H1 (cell line): ENCODE measurements at regions not wholly inside any gene's neighbourhood (a gene's known extent, or its start where the extent isn't known, plus 50 kb on each side); places are given as distances from the start of the nearest gene placed in this dataset.

Experiments
- CTCF ChIA-PET: fragments of 300-600 bp; sonication (Branson Sonifier 250); formaldehyde crosslinking; loops from one replicate; lab custom pipeline; 2021; ENCODE audit not compliant: partially characterized antibody; lab: Charles Lee
- POLR2A ChIA-PET: fragments of 300-600 bp; sonication (Branson Sonifier 250); formaldehyde crosslinking; loops from one replicate; lab custom pipeline; 2021; ENCODE audit warnings: inconsistent platforms; ENCODE audit not compliant: partially characterized antibody; lab: Charles Lee
- DNase-seq, 2 experiments: peaks; one replicate each; pipeline versions ENCODE4 v3.0.0 to v3.0.0-alpha.2; 2010 to 2022; ENCODE audit warnings: low spot score in 2 of 2, low read depth in 1 of 2, mixed read lengths in 1 of 2
- FAIRE-seq: peaks from 2 replicates; lab custom pipeline; 2011; peaks lifted over from hg19 to GRCh38; lab: Jason Lieb, UNC
- H2AFZ ChIP-seq: 2 replicates; pipeline ENCODE4 v1.8.1; 2012; ENCODE audit warnings: low read length, inconsistent platforms
- H2AK5ac ChIP-seq: 2 replicates; pipeline ENCODE4 v1.6.1; 2013; ENCODE audit warnings: low read depth, low read length
- H2BK120ac ChIP-seq: replicated peaks from 2 replicates; pipeline ENCODE3; 2013; ENCODE audit warnings: low read depth, low read length, inconsistent platforms
- H2BK12ac ChIP-seq: 2 replicates; pipeline ENCODE4 v1.6.1; 2013; ENCODE audit warnings: low read depth, low read length
- H2BK15ac ChIP-seq: 2 replicates; pipeline ENCODE4 v1.6.1; 2013; ENCODE audit warnings: low read length
- H2BK20ac ChIP-seq: 2 replicates; pipeline ENCODE4 v1.6.1; 2013; ENCODE audit warnings: low read length
- H2BK5ac ChIP-seq: 2 replicates; pipeline ENCODE4 v1.6.1; 2013; ENCODE audit warnings: low read depth, low read length
- H3K14ac ChIP-seq: 2 replicates; pipeline ENCODE4 v1.6.1; 2013; ENCODE audit warnings: inconsistent platforms; ENCODE audit not compliant: insufficient read length
- H3K18ac ChIP-seq: 2 replicates; pipeline ENCODE4 v1.6.1; 2013; ENCODE audit warnings: low read length; ENCODE audit errors: extremely low read depth
- H3K23ac ChIP-seq: 2 replicates; pipeline ENCODE4 v1.6.1; 2013; ENCODE audit warnings: inconsistent platforms; ENCODE audit not compliant: insufficient read length
- H3K23me2 ChIP-seq: 2 replicates; pipeline ENCODE4 v1.6.1; 2013; ENCODE audit warnings: low read depth, low read length
- H3K27ac ChIP-seq: 2 replicates; pipeline ENCODE4 v1.6.1; 2011; ENCODE audit warnings: low read depth, low read length, inconsistent platforms
- H3K27me3 ChIP-seq, 4 experiments: replicated peaks in 1 of 4; 1 replicate in 1 of 4; 2 replicates in 3 of 4; pipeline versions ENCODE4 v1.6.1 to v1.8.1; 2011 to 2013; ENCODE audit warnings: low read length in 3 of 4, mild to moderate bottlenecking in 3 of 4, inconsistent platforms in 2 of 4, mixed read lengths in 2 of 4, moderate library complexity in 1 of 4; ENCODE audit not compliant: control insufficient read depth in 3 of 4, insufficient read depth in 3 of 4; ENCODE audit errors: extremely low read depth in 1 of 4
- H3K36me3 ChIP-seq, 4 experiments: 2 replicates each; pipeline versions ENCODE4 v1.6.1 to v1.8.1; 2011 to 2013; ENCODE audit warnings: mild to moderate bottlenecking in 4 of 4, low read length in 3 of 4, moderate library complexity in 2 of 4, control low read depth in 1 of 4, inconsistent platforms in 1 of 4; ENCODE audit not compliant: insufficient read depth in 4 of 4, control insufficient read depth in 2 of 4
- H3K4ac ChIP-seq: replicated peaks from 2 replicates; pipeline ENCODE3; 2013; ENCODE audit warnings: low read length, low read depth, mixed read lengths, inconsistent platforms; ENCODE audit not compliant: insufficient read length
- H3K4me1 ChIP-seq, 4 experiments: replicated peaks in 1 of 4; 1 replicate in 1 of 4; 2 replicates in 3 of 4; pipeline versions ENCODE4 v1.6.1 to v1.8.1; 2011 to 2013; ENCODE audit warnings: low read length in 3 of 4, inconsistent platforms in 2 of 4, mixed read lengths in 1 of 4; ENCODE audit not compliant: insufficient read depth in 4 of 4, control insufficient read depth in 3 of 4
- H3K4me2 ChIP-seq, 2 experiments: 2 replicates each; pipeline versions ENCODE4 v1.6.1 to v1.8.1; 2011 to 2013; ENCODE audit warnings: low read depth in 2 of 2, low read length in 2 of 2, control low read depth in 1 of 2, inconsistent platforms in 1 of 2, mild to moderate bottlenecking in 1 of 2; ENCODE audit not compliant: insufficient read depth in 1 of 2
- H3K4me3 ChIP-seq, 4 experiments: fragments of 200-600, 300-600 bp in 1 of 4; sonication (generic), shearing (Covaris generic), sonication (Bioruptor Twin) in 1 of 4; 2 replicates each; pipeline versions ENCODE4 v1.5.1 to v1.8.1; 2011 to 2016; ENCODE audit warnings: low read length in 4 of 4, low read depth in 3 of 4, control low read depth in 2 of 4, inconsistent platforms in 2 of 4, mild to moderate bottlenecking in 2 of 4, mixed read lengths in 1 of 4, moderate library complexity in 1 of 4; ENCODE audit not compliant: insufficient read depth in 2 of 4; ENCODE audit errors: extremely low read depth in 1 of 4
- H3K56ac ChIP-seq: replicated peaks from 2 replicates; pipeline ENCODE3; 2013; ENCODE audit warnings: low read depth, mild to moderate bottlenecking, mixed read lengths, low read length, inconsistent platforms; ENCODE audit not compliant: insufficient read length
- H3K79me1 ChIP-seq: 2 replicates; pipeline ENCODE4 v1.6.1; 2013; ENCODE audit warnings: low read depth, low read length, control low read depth
- H3K79me2 ChIP-seq, 2 experiments: 2 replicates each; pipeline versions ENCODE4 v1.6.1 to v1.8.1; 2012 to 2013; ENCODE audit warnings: low read length in 2 of 2, mild to moderate bottlenecking in 2 of 2, inconsistent platforms in 1 of 2; ENCODE audit not compliant: insufficient read depth in 2 of 2, control insufficient read depth in 1 of 2
- H3K9ac ChIP-seq, 4 experiments: replicated peaks in 1 of 4; 1 replicate in 1 of 4; 2 replicates in 3 of 4; pipeline versions ENCODE4 v1.6.1 to v1.8.1; 2011 to 2013; ENCODE audit warnings: low read depth in 3 of 4, low read length in 3 of 4, control low read depth in 2 of 4, mild to moderate bottlenecking in 2 of 4, moderate library complexity in 2 of 4, inconsistent platforms in 1 of 4; ENCODE audit errors: extremely low read depth in 1 of 4
- H3K9me3 ChIP-seq, 2 experiments: 2 replicates each; pipeline versions ENCODE4 v1.6.1 to v1.8.1; 2012 to 2013; ENCODE audit warnings: mild to moderate bottlenecking in 2 of 2, moderate library complexity in 2 of 2, control low read depth in 1 of 2, inconsistent platforms in 1 of 2, low read depth in 1 of 2, low read length in 1 of 2, mixed read lengths in 1 of 2; ENCODE audit not compliant: insufficient read depth in 2 of 2
- H4K20me1 ChIP-seq, 2 experiments: replicated peaks in 1 of 2; 2 replicates each; pipeline versions ENCODE3 to v1.8.1; 2011 to 2013; ENCODE audit warnings: inconsistent platforms in 2 of 2, low read length in 2 of 2, mild to moderate bottlenecking in 1 of 2; ENCODE audit not compliant: insufficient read depth in 2 of 2, control insufficient read depth in 1 of 2
- H4K5ac ChIP-seq: 2 replicates; pipeline ENCODE4 v1.6.1; 2013; ENCODE audit warnings: low read length, low read depth, mixed read lengths, inconsistent platforms; ENCODE audit not compliant: insufficient read length
- H4K8ac ChIP-seq: 2 replicates; pipeline ENCODE4 v1.8.0; 2013; ENCODE audit warnings: mild to moderate bottlenecking, moderate library complexity, low read length, inconsistent platforms; ENCODE audit not compliant: insufficient read depth; ENCODE audit errors: extremely low read depth
- H4K91ac ChIP-seq: replicated peaks from 2 replicates; pipeline ENCODE3; 2013; ENCODE audit warnings: low read length, mixed read lengths, inconsistent platforms; ENCODE audit not compliant: insufficient read length
- RNF2 ChIP-seq: fragments of 200-900, 300-1000 bp; sonication (generic); IDR thresholded peaks from 2 replicates; pipeline ENCODE4 v1.7.1; 2016; ENCODE audit warnings: borderline replicate concordance, low read depth, mild to moderate bottlenecking, antibody characterized with exemption, low read length; ENCODE audit not compliant: poor library complexity, severe bottlenecking; ENCODE audit errors: missing control alignments
- ZNF274 ChIP-seq: IDR thresholded peaks from 2 replicates; pipeline ENCODE4 v1.7.0; 2012; ENCODE audit warnings: low read length, borderline replicate concordance; ENCODE audit errors: extremely low read depth
- WGBS, 2 experiments: shearing (Covaris generic) in 1 of 2; methylation state at CpG; one replicate each; pipeline versions ENCODE4 v1.1.6 to v1.1.7; 2013 to 2015; ENCODE audit warnings: low lambda C conversion rate in 2 of 2, mixed read lengths in 2 of 2, inconsistent platforms in 1 of 2, low coverage in 1 of 2, missing lambda C conversion rate in 1 of 2; ENCODE audit not compliant: insufficient replicate concordance in 2 of 2, insufficient coverage in 1 of 2, insufficient read length in 1 of 2; ENCODE audit errors: extremely low coverage in 1 of 2, missing lambda C conversion rate in 1 of 2; 5-methylcytosine and 5-hydroxymethylcytosine counted together

DNA sequence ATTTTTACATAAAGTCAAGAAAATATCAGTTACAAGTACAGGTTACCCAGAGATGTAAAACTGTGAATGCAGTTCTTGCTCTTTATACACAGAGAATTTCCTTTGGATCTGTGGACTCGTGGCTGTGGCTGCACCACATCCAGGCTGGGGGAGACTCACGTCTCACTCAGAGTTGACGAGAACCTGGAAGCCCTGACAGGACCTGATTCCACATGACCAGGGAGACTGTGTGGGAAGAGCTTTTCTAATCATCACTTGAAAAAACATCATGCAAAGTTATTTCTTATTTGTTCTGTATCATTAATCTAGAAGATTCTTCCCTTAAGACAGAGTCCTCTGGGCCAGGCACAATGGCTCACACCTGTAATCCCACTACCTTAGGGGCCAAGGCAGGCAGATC lies 1159.0 kb downstream of the RPIA start:
- CTCF ChIA-PET = no interaction called here
- 83% methylated on average over 3 of the region's 3 CpGs; no CpG with 5 or more reads in 1 of the 2 experiments for WGBS, 2 experiments

More for the DNA sequence above, 1159.0 kb downstream of the RPIA start:
- Histone ChIP-seq H3K56ac (no peak overlapping the region), H3K9me3 (peaks cover 57 to 58% of the 10 kb centered on the region in 2 experiments), H3K23me2 (no peaks in the 10 kb centered on the region), H3K79me2 (no peaks in the 10 kb centered on the region), H3K27ac (no peak overlapping the region), H4K91ac (no peak overlapping the region), H3K14ac (no peak overlapping the region), H4K5ac (no peak overlapping the region), H3K4me2 (no peak overlapping the region), H2BK5ac (no peak overlapping the region), H3K4ac (no peak overlapping the region), H3K79me1 (no peaks in the 10 kb centered on the region), H2AFZ (no peak overlapping the region), H3K18ac (no peak overlapping the region), H3K9ac (no peak overlapping the region), H2BK120ac (no peak overlapping the region), H4K8ac (no peak overlapping the region), H3K4me1 (no peaks in the 10 kb centered on the region), H3K36me3 (0 out of 8 replicates have a peak, but pooled peaks cover 0 to 5% (median 0%) of the 10 kb centered on the region in 4 experiments), H3K27me3 (no peaks in the 10 kb centered on the region; a peak in 2 of 7 replicates), H2BK20ac (no peak overlapping the region), H2BK15ac (no peak overlapping the region), H4K20me1 (no peaks in the 10 kb centered on the region), H3K23ac (no peak overlapping the region), H2AK5ac (no peak overlapping the region), H2BK12ac (no peak overlapping the region), H3K4me3 (no peak overlapping the region)
- DNase-seq (no peak), FAIRE-seq (no peak)
- POLR2A ChIA-PET = no interaction called here
- TF ChIP-seq ZNF274 (no peak), RNF2 (no peak)
